MCF 10A (cell line): ENCODE measurements at regions not wholly inside any gene's neighbourhood (a gene's known extent, or its start where the extent isn't known, plus 50 kb on each side); places are given as distances from the start of the nearest gene placed in this dataset.
"Not testable (repeated sequence)": the region's sequence is repeated elsewhere in the genome, so short reads cannot be mapped to it uniquely, and the experiment has no call there.

Experiments used
- BruUV-seq: library from RNA; stranded (reverse); fragments of 400-500 nt; replicated peaks from 2 replicates; lab custom pipeline; 2021; lab: Mats Ljungman, UMichigan
- CTCF ChIA-PET: fragments of 300-600 bp; sonication (Branson Sonifier 250); formaldehyde crosslinking; extraction: SDS; loops from one replicate; lab custom pipeline; 2021; ENCODE audit warnings: antibody characterized with exemption, inconsistent platforms; lab: Yijun Ruan, JAX
- POLR2A ChIA-PET: fragments of 300-600, 350-650 bp; sonication (Branson Sonifier 250); formaldehyde crosslinking; extraction: SDS; loops from one replicate; lab custom pipeline; 2020; ENCODE audit warnings: antibody characterized with exemption, inconsistent platforms; lab: Yijun Ruan, JAX
- DNase-seq: peaks from one replicate; pipeline ENCODE4 v3.0.0-alpha.2; 2018; ENCODE audit not compliant: unreplicated experiment
- H3K27ac Mint-ChIP-seq: one replicate; pipeline ENCODE4 v1.8.0; 2022; ENCODE audit warnings: mild to moderate bottlenecking, low read depth, mixed read lengths; ENCODE audit not compliant: unreplicated experiment
- H3K27me3 Mint-ChIP-seq: one replicate; pipeline ENCODE4 v1.8.0; 2022; ENCODE audit warnings: mixed read lengths; ENCODE audit not compliant: insufficient read depth, unreplicated experiment
- H3K36me3 Mint-ChIP-seq: one replicate; pipeline ENCODE4 v1.8.0; 2022; ENCODE audit warnings: mild to moderate bottlenecking, moderate library complexity, mixed read lengths; ENCODE audit not compliant: insufficient read depth, unreplicated experiment
- H3K4me1 Mint-ChIP-seq: one replicate; pipeline ENCODE4 v1.8.0; 2022; ENCODE audit warnings: mixed read lengths; ENCODE audit not compliant: insufficient read depth, unreplicated experiment
- H3K4me3 Mint-ChIP-seq: one replicate; pipeline ENCODE4 v1.8.0; 2022; ENCODE audit warnings: mild to moderate bottlenecking, moderate library complexity, mixed read lengths; ENCODE audit not compliant: unreplicated experiment
- H3K9me3 Mint-ChIP-seq: one replicate; pipeline ENCODE4 v1.8.0; 2022; ENCODE audit warnings: mixed read lengths; ENCODE audit not compliant: unreplicated experiment
- intact Hi-C: fragments of 100-400 bp; cut with micrococcal nuclease; formaldehyde crosslinking; loops from 2 replicates; pipeline ENCODE4 v1.14.1; 2022
- TF ChIP-seq, protein P1 (sequence below): fragments of 200-600 bp; IDR thresholded peaks from one replicate; pipeline ENCODE4 v1.8.0; 2022; ENCODE audit warnings: antibody characterized with exemption, mild to moderate bottlenecking; ENCODE audit not compliant: unreplicated experiment

- ChIA-PET CTCF (interaction anchor here (0.6 kb wide), 1 partner anchor 35 kb away, joined by 3 read pairs; no protein-coding TSS in a partner anchor), POLR2A (interaction anchor here (1.0 to 1.7 kb wide), 2 partner anchors 12 to 96 kb away, joined by 4 read pairs; no protein-coding TSS in a partner anchor)
- intact Hi-C loops, result no loop called here
- no TSS peak for BruUV-seq
- Mint-ChIP-seq H3K4me3 (no peak overlapping the region), H3K27ac (no peak overlapping the region), H3K4me1 (peaks cover 6% of the 10 kb centered on the region), H3K27me3 (no peaks in the 10 kb centered on the region), H3K36me3 (no peaks in the 10 kb centered on the region), H3K9me3 (peaks cover 8% of the 10 kb centered on the region)
- DNase-seq, result no peak
- TF ChIP-seq, protein P1, sequence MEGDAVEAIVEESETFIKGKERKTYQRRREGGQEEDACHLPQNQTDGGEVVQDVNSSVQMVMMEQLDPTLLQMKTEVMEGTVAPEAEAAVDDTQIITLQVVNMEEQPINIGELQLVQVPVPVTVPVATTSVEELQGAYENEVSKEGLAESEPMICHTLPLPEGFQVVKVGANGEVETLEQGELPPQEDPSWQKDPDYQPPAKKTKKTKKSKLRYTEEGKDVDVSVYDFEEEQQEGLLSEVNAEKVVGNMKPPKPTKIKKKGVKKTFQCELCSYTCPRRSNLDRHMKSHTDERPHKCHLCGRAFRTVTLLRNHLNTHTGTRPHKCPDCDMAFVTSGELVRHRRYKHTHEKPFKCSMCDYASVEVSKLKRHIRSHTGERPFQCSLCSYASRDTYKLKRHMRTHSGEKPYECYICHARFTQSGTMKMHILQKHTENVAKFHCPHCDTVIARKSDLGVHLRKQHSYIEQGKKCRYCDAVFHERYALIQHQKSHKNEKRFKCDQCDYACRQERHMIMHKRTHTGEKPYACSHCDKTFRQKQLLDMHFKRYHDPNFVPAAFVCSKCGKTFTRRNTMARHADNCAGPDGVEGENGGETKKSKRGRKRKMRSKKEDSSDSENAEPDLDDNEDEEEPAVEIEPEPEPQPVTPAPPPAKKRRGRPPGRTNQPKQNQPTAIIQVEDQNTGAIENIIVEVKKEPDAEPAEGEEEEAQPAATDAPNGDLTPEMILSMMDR, result no peak
These were observed 83.8 kb downstream of the EBLN1 start for GRCh38 chr10:22133749-22134624.

DNA sequence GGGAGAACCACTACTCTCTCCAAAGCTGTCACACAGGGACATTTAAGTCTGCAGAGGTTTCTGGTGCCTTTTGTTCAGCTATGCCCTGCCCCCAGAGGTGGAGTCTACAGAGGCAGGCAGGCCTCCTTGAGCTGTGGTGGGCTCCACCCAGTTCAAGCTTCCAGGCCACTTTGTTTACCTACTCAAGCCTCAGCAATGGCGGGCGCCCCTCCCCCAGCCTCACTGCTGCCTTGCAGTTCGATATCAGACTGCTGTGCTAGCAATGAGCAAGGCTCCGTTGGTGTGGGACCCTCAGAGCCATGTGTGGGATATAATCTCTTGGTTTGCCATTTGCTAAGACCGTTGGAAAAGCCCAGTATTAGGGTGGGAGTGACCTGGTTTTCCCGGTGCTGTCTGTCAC, 87.0 kb downstream of the EBLN1 start:
- POLR2A ChIA-PET, H3K4me3 Mint-ChIP-seq, H3K9me3 Mint-ChIP-seq, intact Hi-C loops, H3K27me3 Mint-ChIP-seq, H3K36me3 Mint-ChIP-seq, H3K4me1 Mint-ChIP-seq, BruUV-seq, DNase-seq, H3K27ac Mint-ChIP-seq: not testable (repeated sequence)
- CTCF ChIA-PET, result interaction anchor here (0.6 to 0.7 kb wide), 2 partner anchors 10 to 89 kb away, joined by 3 to 4 read pairs; no protein-coding TSS in a partner anchor

DNA sequence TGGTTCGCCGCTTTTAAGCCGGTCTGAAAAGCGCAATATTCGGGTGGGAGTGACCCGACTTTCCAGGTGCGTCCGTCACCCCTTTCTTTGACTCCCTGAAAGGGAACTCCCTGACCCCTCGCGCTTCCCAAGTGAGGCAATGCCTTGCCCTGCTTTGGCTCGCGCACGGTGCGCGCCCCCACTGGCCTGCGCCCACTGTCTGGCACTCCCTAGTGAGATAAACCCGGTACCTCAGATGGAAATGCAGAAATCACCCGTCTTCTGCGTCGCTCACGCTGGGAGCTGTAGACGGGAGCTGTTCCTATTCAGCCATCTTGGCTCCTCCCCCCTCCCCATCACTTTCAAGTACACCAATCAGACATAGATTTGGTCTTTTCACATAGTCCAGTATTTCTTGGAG, 88.2 kb downstream of the EBLN1 start:
- H3K4me1 Mint-ChIP-seq, H3K36me3 Mint-ChIP-seq: not testable (repeated sequence)

DNA sequence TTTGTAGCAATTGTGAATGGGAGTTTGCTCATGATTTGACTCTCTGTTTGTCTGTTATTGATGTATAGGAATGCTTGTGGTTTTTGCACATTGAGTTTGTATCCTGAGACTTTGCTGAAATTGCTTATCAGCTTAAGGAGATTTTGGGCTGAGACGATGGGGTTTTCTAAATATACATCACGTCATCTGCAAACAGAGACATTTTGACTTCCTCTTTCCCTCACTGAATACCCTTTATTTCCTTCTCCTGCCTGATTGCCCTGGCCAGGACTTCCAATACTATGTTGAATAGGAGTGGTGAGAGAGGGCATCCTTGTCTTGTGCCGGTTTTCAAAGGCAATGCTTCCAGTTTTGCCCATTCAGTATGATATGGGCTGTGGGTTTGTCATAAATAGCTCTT, 96.6 kb downstream of the EBLN1 start:
- CTCF ChIA-PET, H3K4me3 Mint-ChIP-seq, H3K4me1 Mint-ChIP-seq, POLR2A ChIA-PET, BruUV-seq, intact Hi-C loops, H3K9me3 Mint-ChIP-seq, H3K27me3 Mint-ChIP-seq, H3K27ac Mint-ChIP-seq, DNase-seq, H3K36me3 Mint-ChIP-seq: not testable (repeated sequence)

More for the DNA sequence above, 88.2 kb downstream of the EBLN1 start:
- H3K27ac Mint-ChIP-seq, DNase-seq, H3K9me3 Mint-ChIP-seq, H3K27me3 Mint-ChIP-seq, intact Hi-C loops, BruUV-seq, H3K4me3 Mint-ChIP-seq, CTCF ChIA-PET: not testable (repeated sequence)
- POLR2A ChIA-PET, result interaction anchor here (0.6 kb wide), 1 partner anchor 186 kb away, joined by 4 read pairs; the partner anchor contains the start of gene COMMD3

- H3K27ac Mint-ChIP-seq, H3K4me1 Mint-ChIP-seq, CTCF ChIA-PET, H3K4me3 Mint-ChIP-seq, H3K9me3 Mint-ChIP-seq, H3K36me3 Mint-ChIP-seq, H3K27me3 Mint-ChIP-seq, intact Hi-C loops, BruUV-seq, DNase-seq: not testable (repeated sequence)
- POLR2A ChIA-PET, result interaction anchor here (0.7 kb wide), 1 partner anchor 840 kb away, joined by 3 read pairs; no protein-coding TSS in a partner anchor
These were observed 97.7 kb downstream of the EBLN1 start for GRCh38 chr10:22120072-22120471.

DNA sequence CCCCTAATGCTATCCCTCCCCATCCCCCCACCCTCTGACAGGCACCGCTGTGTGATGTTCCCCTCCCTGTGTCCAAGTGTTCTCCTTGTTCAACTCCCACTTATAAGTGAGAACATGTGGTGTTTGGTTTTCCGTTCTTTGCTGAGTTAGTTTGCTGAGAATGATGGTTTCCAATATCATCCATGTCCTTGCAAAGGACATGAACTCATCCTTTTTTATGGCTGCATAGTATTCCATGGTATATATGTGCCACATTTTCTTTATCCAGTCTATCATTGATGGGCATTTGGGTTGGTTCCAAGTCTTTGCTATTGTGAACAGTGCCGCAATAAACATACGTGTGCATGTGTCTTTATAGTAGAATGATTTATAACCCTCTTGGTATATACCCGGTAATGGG, 98.2 kb downstream of the EBLN1 start:
- not testable (repeated sequence) for H3K36me3 Mint-ChIP-seq

More for the DNA sequence above, 98.2 kb downstream of the EBLN1 start:
- H3K4me1 Mint-ChIP-seq, POLR2A ChIA-PET, DNase-seq, intact Hi-C loops, H3K4me3 Mint-ChIP-seq, H3K27ac Mint-ChIP-seq, CTCF ChIA-PET, BruUV-seq, H3K27me3 Mint-ChIP-seq, H3K9me3 Mint-ChIP-seq: not testable (repeated sequence)
